Stimulated activated CD8-positive, alpha-beta memory T cell treated with anti-CD3 and anti-CD28 coated beads, Interleukin-4, amount 100 ng/mL, for 48 hours (primary cell): ENCODE measurements at regions not wholly inside any gene's neighbourhood (a gene's known extent, or its start where the extent isn't known, plus 50 kb on each side); places are given as distances from the start of the nearest gene placed in this dataset.

ENCODE experiments used
- DNase-seq: peaks from one replicate; pipeline ENCODE4 v3.0.0-alpha.2; 2020

DNA sequence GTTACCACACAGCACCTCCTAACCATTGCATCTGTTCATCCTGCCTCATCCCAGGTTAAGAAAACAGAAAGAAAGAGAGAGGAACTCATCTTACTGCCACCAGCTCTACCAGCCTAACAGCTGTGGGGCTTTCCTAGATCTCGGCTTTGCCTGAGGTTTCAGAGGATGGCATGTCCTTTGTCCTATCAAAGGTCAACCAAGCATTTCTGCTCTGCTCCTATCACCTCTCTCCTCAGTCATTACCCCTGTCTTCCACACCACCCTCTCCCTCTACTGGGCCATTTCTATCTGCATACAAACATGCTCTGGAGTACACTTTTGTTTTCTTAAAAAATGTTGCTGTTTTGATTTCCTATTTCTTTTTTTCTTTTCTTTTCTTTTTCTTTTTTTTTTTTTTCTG is 393.3 kb downstream of the IRS2 start:
- no peak for DNase-seq

DNA sequence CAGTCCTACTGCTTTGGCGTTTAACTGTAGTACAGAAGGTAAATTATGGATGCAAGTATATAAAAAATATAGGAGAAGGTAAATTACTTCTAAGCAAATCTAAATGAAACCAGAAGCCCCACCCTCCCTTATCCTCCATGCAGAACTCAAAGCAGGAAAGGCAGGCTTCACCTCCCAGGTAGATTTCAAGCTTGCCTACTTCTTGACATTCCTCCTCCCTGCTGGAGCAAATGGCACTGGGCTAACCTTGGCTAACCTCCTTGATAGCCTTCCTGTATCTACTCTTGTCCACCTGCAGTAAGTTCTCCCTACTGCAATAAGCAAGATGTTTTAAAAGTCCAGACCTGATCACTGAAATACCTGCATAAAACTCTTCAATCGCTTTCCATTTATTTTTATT is 396.0 kb downstream of the IRS2 start:
- DNase-seq = no peak

DNA sequence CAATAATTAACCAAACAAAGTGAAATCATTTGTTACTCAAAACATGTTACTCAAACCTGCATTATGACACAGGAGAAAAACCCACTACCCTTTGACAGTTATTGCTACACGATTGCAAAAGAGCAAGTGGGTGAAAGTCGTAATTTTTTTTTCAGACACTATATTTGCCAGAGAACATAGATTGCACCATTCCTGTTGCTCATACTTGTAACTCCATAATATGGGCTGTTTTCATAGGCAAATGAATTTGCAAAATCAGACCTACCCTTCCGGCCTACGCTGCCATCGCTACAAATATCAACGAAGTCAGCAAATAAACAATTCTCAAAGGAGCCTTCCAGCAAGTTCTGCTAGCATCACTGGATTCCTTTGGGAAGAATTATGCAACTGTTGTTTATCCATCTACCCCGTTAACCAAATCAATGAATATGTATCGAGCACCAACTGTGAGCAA is 396.5 kb downstream of the IRS2 start:
- DNase-seq = no peak

DNA sequence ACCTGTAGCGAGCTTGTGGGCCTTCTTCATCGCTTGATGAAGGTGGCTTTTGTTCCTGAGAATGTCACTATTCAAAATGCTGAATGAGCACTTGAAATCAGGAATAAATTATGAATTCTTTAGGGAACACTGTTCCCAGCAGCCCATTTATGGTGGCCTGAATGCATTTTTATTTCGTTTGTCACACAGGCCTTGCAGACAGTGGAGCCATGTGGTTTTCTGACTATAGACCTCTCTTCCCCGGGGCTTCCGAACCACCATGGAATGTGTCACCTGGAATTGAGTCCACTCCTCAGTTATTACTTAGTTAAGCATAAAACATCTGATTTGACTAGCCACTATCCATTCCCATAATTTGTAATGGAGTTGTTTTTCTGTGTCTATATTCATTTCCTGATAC is 396.9 kb downstream of the IRS2 start:
- no peak for DNase-seq

DNA sequence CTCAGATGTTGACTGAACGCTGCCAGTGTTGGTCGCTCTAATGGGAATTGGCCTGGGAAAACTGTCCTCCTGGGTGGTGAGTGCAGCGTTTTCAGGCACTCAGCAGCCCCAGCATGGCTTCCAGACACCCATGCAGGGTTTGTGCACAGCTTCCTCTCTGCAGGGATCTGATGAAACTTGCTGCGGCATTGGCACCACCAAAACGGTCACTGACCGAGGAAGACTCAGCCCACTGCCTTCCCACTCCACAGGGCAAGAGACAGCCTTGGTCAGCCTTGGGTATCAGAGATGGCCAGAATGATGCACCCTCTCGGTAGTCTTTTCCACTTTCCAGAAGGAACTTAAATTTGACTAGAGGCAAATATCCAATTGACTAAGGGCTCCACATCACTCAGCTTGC is 398.9 kb downstream of the IRS2 start:
- DNase-seq = no peak

DNA sequence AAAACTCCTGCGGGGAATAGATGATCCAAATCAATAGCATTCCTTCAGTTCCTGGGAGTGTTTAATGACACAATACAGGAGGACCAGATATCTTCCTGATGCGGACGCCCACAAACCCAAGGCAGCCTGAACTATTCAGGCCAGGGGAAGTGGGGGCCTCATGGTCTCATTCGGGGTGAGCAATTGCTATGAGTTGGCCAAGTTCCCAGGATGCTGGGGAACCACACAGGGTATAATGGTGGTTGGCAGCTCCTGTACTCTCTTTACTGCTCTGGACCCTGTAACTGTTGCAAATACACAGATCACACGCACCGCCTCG is 401.2 kb downstream of the IRS2 start:
- DNase-seq = no peak

DNA sequence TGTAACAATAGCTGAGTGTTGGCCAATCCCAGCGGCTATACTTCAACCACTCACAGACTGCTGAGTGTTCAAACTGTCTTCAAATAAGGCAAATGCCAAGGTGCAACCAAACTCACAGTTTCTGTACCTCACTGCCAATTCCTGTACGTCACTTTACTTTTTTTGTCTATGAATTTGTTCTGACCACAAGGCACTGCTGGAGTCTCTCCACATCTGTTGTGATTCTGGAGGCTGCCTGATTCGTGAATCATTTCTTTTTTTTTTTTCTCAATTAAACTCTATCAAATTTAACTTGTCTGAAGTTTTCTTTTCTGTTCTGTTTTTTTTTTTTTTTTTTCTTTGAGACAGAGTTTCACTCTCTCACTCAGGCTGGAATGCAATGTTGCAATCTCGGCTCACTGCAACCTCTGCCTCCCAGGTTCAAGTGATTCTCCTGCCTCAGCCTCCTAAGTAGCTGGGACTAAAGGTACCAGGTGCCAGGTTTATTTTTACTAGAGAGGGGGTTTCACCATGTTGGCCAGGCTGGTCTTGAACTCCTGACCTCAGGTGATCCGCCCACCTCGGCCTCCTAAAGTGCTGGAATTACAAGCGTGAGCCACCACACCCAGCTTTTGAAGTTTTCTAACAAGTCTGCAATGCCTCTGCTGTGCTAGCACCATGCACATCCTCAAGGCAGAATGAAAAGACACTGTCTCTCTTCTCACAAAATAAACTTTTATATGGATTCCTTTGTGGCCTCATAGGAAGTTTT is 401.7 kb downstream of the IRS2 start:
- no peak for DNase-seq

DNA sequence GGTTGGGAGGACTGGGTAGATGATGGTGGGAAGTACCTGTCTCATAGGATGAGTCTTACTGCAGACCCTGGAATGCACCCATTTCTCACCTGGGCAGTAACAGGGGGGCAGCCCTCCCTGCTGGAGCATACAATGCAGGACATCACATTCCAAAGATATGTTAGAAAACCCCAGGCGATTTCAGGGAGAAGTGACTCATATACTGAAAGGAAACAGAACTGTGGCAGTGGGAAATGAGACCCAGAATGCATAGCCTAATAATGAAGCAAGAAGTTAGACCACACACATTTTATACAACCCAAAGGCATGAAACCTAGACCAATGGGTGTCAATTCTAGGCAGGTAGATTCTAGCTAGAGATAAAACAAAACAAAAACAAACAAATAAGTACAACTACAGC is 402.7 kb downstream of the IRS2 start:
- DNase-seq = no peak

DNA sequence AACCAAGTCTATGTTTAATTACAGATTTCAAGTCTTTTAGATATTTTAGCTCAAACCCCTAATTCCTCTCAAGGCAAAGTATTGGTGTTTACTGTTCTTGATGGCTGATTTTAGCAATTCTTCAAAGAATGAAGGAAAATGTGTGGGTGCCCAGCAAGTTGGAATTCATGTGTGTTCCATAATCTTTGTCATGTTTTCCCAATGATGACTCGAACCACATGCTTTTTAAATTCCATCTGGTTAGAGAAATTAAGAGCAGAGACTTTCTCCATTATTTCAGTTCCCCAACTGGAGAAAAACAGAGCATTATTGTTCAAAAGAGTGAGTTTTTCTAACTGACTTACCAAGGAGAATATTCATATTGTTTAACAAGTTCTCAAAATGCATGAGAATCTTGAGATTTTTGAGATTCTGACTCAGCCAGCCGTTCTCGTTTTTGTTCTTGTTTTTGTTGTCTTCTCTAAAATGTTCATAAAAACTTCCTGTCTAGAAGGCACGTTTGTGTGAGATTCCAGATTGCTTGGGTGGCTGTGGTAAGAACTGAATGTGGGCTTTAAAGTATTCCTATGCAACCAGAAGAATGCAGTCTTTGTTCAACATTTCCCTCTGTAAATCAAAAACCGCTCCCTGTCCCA is 404.7 kb downstream of the IRS2 start:
- no peak for DNase-seq

DNA sequence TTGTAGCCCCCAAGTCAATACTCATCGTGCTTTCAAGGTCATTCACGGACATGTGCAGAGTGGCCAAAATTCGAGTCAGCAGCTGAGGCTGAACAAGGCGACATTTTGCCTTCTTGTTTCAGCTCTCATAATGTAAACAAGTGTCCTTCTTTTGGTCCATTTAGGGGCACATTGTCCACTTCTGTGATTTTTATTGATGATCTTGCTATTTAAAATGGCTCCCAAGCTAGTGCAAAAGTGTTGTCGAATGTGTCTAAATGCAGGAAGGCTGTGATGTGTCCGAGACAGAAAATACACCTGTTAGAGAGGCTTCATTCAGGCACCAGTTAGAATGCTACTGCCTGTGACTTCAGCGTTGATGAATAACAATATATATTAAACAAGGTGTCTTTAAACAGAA is 405.9 kb downstream of the IRS2 start:
- no peak for DNase-seq

DNA sequence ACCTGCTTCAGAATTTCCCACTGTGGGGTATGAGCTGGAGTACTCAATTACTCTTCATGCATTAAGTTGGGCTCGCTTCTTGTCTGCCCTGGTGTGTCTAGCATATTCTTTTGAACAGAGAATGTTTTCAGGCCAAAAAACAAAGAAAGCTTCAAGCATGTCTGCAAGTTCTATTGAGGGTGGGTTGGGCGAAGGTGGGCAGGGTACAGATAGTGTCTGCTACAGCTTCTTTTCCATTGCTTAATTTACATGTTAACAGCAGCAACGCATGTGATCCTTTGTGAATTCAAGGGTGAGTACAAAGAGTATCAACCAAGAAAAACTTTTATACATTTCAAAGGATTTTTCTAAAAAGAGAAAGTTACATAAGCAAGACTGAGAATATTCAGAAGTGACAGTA is 406.5 kb downstream of the IRS2 start:
- DNase-seq = no peak

DNA sequence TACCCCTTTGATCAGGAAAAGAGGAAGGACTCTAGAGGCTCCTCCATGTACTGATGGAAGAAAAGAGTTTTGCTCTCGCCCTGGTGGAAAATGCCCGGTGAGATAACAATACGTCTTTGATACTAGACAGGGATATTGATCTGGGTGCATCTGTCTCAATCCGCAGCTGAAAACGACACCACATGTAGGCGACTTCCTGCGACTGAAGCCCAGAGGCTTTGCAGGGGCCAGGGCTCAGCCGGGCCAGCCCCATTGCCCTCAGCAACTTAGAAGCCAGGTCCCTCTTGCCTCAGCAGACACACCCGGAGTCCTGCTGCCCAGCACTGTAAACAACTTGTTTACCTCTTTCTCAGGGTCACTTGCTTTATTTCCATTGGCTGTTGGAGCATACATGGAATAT is 409.4 kb downstream of the IRS2 start:
- no peak for DNase-seq

DNA sequence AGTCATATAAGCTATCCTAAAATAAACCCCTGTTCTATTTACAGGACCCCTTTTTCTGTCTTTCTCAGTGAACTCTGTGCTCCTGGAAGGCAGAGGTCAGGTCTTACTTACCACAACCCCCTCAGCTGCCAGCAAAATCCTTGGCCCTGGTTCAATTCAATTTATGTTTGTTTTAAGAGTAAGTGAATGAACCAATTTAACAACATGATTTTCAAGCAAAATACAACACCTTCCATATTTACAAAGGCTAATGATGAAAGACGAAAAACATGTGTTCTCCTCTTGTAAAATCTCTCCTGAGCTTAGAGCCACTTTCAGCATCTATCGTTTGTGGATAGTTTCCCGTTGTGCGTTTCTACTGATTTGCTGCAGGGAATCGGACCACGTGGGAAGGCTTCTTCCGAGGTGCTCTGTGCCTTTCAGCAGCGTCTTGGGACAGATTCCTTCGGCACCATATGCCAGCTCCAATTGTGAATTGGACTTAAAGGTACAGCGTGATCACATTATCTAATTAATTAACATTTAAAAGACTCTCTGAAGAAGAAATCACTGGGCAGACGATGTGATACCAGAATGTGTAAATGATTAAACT is 411.7 kb downstream of the IRS2 start:
- DNase-seq = no peak

DNA sequence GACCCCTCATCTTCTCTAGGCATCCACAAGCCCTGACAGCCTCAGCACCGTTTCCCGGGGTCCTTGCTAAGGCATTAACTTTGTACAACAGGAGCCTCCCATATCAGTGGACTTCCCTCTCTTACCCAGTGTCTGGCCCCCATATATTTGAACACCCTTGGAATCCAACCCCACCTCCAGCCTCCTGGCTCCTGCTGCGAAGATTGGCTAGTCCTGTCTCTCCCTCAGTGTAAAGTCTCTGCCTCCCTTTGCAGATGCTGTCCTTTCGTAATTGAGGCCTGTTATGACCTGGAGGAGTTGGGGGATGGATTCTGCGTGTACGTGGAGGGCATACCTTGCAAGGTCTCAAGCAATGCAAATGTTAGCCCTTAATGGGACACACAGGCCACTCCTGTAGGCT is 413.7 kb downstream of the IRS2 start:
- no peak for DNase-seq

DNA sequence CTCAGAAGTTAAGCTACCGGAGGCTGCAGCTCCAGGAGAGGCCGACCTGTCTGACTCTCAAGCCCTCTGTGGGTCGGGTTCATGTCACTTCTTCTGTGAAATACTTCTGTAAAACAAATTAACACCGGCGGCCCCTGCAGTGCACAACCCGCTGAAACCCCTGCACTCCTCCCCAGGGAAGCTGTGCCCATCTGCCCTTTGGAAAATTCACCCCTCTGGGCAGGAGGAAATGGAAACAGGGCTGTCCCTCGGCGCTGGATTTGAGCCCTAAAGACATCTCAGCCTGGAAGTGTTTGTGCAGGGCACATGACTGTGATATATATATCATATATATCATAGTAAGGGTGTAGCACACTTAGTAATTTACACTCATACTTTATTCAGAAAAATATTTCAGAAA is 415.3 kb downstream of the IRS2 start:
- DNase-seq = no peak

DNA sequence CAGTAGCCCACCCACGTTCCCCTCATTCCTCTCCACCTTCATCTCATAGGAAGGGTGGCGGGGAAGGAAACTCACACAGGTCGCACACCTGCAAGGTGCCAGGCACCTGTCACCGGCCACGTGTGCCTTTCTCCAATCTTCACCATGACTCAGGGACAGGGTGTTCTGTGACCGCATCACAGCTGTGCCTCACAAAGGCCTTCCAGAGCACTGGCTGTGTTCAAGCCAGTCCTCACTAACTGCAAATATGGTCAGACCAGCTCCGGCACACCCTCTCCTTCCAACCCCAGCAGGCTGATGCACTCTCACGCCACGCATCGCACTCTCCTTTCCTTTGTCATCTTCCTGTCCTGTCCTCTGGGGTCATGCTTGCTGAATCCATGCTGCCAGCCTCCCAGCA is 415.9 kb downstream of the IRS2 start:
- DNase-seq = no peak

DNA sequence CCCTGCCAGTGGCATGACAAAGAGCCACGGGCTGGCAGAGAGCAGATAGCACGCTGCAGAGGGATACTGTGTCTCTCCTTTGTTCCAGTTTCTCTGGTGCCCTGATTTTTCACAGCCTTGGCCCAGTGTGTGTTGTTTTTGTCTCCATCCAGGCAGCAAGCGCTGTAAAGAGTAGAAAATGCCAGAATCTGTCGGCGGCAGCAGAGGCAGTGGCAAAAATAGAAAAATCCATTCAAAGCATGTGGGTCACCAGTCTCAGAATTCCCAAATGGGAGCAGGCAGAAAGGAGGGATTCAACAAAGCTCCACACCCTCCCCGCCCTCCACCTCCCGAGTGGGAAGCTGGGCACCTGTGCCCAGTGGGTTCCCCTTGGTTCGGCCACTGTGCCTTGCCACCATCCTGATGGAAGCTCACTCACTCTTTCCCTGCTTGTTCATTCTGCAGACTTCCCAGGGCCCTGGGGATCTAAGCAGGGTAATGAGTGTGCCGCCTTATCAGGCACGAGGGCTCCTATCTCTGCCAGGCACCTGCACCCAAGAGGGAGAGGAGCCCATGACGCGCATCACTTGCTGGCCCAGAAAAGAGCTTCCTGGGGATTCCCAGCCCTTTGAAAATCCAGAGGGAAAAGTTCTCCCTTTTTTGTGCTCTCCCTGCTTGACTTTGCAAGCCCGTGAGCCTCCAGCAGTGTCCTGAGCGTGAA is 416.9 kb downstream of the IRS2 start:
- no peak for DNase-seq

DNA sequence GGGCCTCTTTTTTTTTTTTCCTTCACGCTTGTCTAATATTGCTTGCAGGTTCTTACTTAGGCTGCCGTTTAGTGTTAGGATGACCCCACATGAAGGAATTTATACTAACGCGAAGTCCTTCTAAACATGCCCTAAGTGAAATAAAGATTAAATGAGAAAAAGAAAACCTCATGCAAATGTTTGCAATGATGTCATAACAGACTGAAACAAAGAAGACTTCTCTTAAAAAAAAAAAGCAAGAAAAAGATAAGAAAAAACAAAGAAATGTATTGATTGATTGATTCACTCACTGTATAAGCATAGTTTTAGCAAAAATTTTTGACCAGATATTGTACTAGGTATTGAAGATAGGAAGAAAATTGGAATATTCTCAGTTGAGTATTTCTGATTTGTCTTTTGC is 418.2 kb downstream of the IRS2 start:
- no peak for DNase-seq

DNA sequence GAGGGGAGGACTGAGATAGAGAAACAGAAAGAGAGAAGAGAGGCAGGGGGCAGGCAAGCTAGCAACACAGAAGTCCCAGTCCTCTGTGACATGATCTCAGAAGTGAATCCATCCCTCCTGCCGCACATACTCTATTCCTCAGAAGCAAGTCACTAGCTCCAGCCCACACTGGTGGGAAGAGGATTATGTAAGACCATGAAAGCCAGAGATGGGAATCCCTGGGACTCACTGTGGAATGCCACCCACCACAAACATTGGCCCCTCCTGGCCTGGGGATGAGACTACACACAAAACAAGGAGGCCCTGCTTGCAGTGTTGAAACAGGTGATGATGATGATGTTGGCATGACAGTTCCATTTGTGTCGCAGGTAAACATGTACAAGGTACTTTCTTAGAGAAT is 419.9 kb downstream of the IRS2 start:
- DNase-seq = no peak

DNA sequence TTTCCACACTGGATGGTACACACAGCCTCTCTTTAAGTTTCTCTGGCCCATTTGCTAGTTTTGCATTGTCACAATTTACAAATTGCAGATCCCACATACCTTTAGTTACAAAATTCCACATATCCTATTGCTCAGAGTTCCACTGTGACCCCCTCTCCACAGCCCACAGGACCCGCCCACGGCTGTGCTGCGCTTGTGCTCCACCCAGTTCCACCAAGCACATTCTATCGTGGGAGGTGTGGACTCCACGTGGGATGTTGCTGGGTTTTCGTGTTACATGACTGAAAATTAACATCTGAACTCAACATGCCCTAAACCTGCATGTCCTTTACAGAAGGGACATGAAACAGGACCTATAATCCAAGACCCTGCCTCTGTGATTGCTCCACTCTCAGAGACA is 423.0 kb downstream of the IRS2 start:
- no peak for DNase-seq

DNA sequence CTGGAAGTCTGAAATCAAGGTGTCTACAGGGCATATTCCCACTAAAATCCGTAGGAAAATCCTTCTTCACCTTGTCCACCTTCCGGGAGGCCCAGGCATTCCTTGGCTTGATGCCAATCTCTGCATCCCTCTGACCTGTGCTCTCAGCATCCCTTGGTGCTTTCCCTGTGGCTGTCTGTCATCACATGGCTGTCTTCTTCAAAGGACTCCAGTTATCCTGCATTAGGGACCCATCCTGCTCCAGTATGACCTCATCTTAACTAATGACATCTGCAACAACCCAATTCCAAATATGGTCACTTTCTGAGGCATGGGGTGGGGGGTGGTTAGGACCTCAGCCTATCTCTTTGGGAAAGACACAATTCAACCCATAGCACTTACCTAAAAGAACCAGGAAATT is 423.8 kb downstream of the IRS2 start:
- DNase-seq = no peak

DNA sequence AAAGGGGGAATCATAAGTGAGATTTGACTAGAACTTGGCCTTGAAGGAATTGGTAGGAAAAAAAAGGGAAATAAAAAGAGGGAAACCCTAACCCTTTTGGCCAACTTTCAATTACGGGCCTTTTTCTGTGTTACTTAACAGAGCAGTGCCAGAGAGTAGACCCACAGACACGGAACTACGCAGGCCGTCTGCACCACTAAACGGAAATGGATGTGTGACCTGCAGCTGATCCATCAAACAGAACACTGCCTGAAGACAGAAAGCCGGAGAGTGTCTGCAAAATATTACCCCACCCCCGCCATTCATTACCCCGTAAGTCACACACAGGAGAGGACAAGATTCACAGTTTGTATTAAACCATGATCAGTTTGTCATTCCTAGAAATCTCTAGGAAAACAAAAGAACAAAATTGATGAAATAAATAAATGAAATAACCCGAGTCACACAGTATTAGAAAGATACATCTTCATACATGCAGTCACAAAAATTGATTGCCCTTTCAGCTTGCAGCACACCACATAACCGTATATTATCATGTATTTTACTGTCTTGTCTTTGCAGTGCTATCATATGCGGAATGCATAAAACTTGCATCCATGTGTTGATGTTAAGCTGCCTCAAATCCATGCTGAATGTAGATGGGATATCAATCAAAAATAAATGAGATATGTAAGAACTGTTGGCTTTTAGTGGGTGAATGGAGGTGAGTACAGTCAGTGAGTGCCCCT is 424.7 kb downstream of the IRS2 start:
- no peak for DNase-seq

DNA sequence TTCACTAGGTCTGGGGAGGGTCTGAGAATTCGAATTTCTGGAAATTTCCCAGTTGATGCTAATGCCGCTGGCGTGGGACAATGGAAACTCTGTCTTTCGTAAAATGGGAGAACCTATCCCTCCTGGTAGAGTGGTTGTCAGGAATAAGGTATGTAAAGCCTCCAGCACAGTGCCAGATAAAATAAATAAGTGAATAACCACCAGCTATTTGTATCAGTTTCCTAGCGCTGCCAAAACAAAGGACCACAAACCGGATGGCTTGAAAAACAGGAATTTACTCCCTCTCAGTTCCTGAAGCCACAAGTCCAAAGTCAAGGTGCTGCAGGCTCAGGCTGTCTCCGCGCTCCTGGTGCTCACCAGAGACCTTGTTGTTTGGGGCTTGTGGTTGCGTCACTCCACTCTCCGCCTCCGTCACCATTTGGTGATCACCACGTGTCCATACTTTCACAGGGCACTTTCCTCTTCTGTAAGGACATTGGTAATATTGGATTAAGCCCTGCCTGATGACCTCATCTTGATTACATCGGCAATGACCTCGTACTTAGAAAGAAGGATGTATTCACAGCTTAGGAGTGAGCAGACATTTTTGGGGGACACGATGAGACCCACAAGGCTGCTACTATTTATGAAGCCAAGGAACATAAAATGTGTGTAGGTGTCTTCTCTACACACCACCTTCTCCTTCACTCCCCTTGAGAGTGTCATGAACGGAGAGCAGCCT is 428.5 kb downstream of the IRS2 start:
- no peak for DNase-seq
